ENCODE measurements at regions not wholly inside any gene's neighbourhood (a gene's known extent, or its start where the extent isn't known, plus 50 kb on each side); places are given as distances from the start of the nearest gene placed in this dataset.
"Not testable (repeated sequence)": the region's sequence is repeated elsewhere in the genome, so short reads cannot be mapped to it uniquely, and the experiment has no call there.

DNA sequence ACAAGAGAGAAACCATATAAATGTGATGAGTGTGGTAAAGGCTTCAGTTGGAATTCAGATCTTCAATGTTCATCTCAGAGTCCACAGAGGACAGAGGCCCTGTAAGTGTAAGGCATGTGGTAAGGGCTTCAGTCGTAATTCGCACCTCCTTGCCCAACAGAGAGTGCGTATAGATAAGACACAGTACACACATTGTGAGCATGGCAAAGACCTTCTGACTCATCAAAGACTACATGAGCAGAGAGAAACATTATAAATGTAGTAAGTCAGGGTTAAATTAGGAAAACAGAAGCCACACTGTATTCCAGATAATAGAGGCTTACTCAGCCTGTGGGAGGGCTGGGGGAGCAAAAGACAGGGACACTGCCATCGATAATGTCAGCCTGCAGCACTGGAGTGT, 98.1 kb upstream of the GPR39 start:
- DNase-seq, result peak; percentile 0
- not testable (repeated sequence) for H3K4me1 ChIP-seq (ENCODE audit: control insufficient read depth, insufficient read depth, low read depth, low read length); H3K18ac ChIP-seq (ENCODE audit: low read depth in 1 of 2, low read length in 2 of 2); H3K4ac ChIP-seq (ENCODE audit: low read depth in 1 of 2, low read length in 2 of 2); H3K27me3 ChIP-seq (ENCODE audit: control insufficient read depth in 1 of 2, insufficient read depth in 1 of 2, low read length in 2 of 2); H3K14ac ChIP-seq (ENCODE audit: low read length in 2 of 2); H2BK12ac ChIP-seq (ENCODE audit: low read length in 2 of 2); H3K79me1 ChIP-seq (replicated peaks; ENCODE audit: low read length, poor library complexity, severe bottlenecking); H4K8ac ChIP-seq (ENCODE audit: low read length); H3K27ac ChIP-seq (ENCODE audit: low read length, poor library complexity, severe bottlenecking); H3K23ac ChIP-seq (ENCODE audit: low read length in 2 of 2); H2BK120ac ChIP-seq (ENCODE audit: low read depth, low read length); H3K36me3 ChIP-seq (ENCODE audit: control insufficient read depth in 1 of 2, insufficient read depth in 2 of 2, low read depth in 1 of 2, low read length in 2 of 2); H2BK5ac ChIP-seq (ENCODE audit: low read depth, low read length, poor library complexity, severe bottlenecking); H2AK5ac ChIP-seq (ENCODE audit: low read length, severe bottlenecking); H4K91ac ChIP-seq (ENCODE audit: low read length); H2AFZ ChIP-seq (ENCODE audit: low read depth, low read length); H3K4me3 ChIP-seq (ENCODE audit: insufficient read depth in 1 of 2, low read depth in 1 of 2, low read length in 2 of 2); H3K9ac ChIP-seq (ENCODE audit: low read length); H2BK15ac ChIP-seq (ENCODE audit: low read depth, poor library complexity, severe bottlenecking); H3K4me2 ChIP-seq (ENCODE audit: low read length, poor library complexity, severe bottlenecking); H3K9me3 ChIP-seq (ENCODE audit: control insufficient read depth, low read length)
- 79% methylated on average over 2 of the region's 4 CpGs for WGBS

- H3K9ac ChIP-seq (ENCODE audit: low read length); H2BK12ac ChIP-seq (ENCODE audit: low read length in 2 of 2); H3K4me2 ChIP-seq (ENCODE audit: low read length, poor library complexity, severe bottlenecking): not testable (repeated sequence)
Measured at GRCh38 chr2:132324005-132324404, 92.6 kb upstream of the GPR39 start.

GRCh38 chr2:132332345-132333033, 84.1 kb upstream of the GPR39 start:
- not testable (repeated sequence) for H3K79me1 ChIP-seq (replicated peaks; ENCODE audit: low read length, poor library complexity, severe bottlenecking); H2BK12ac ChIP-seq (ENCODE audit: low read length in 2 of 2); H3K9ac ChIP-seq (ENCODE audit: low read length); H2BK120ac ChIP-seq (ENCODE audit: low read depth, low read length); H3K4me3 ChIP-seq (ENCODE audit: insufficient read depth in 1 of 2, low read depth in 1 of 2, low read length in 2 of 2); H3K4ac ChIP-seq (ENCODE audit: low read depth in 1 of 2, low read length in 2 of 2); H2BK5ac ChIP-seq (ENCODE audit: low read depth, low read length, poor library complexity, severe bottlenecking); H2AFZ ChIP-seq (ENCODE audit: low read depth, low read length); H4K8ac ChIP-seq (ENCODE audit: low read length); H3K36me3 ChIP-seq (ENCODE audit: control insufficient read depth in 1 of 2, insufficient read depth in 2 of 2, low read depth in 1 of 2, low read length in 2 of 2); H2AK5ac ChIP-seq (ENCODE audit: low read length, severe bottlenecking); H3K4me2 ChIP-seq (ENCODE audit: low read length, poor library complexity, severe bottlenecking); H3K4me1 ChIP-seq (ENCODE audit: control insufficient read depth, insufficient read depth, low read depth, low read length); H4K91ac ChIP-seq (ENCODE audit: low read length); H3K14ac ChIP-seq (ENCODE audit: low read length in 2 of 2); H3K27me3 ChIP-seq (ENCODE audit: control insufficient read depth in 1 of 2, insufficient read depth in 1 of 2, low read length in 2 of 2); DNase-seq; H3K23ac ChIP-seq (ENCODE audit: low read length in 2 of 2); H2BK15ac ChIP-seq (ENCODE audit: low read depth, poor library complexity, severe bottlenecking); H3K18ac ChIP-seq (ENCODE audit: low read depth in 1 of 2, low read length in 2 of 2); H3K27ac ChIP-seq (ENCODE audit: low read length, poor library complexity, severe bottlenecking); H3K9me3 ChIP-seq (ENCODE audit: control insufficient read depth, low read length)
- 88% methylated on average over 25 of the region's 28 CpGs for WGBS

More at GRCh38 chr2:132324005-132324404, 92.6 kb upstream of the GPR39 start:
- H3K4ac ChIP-seq (ENCODE audit: low read depth in 1 of 2, low read length in 2 of 2); H2BK5ac ChIP-seq (ENCODE audit: low read depth, low read length, poor library complexity, severe bottlenecking); H2AFZ ChIP-seq (ENCODE audit: low read depth, low read length); H3K4me3 ChIP-seq (ENCODE audit: insufficient read depth in 1 of 2, low read depth in 1 of 2, low read length in 2 of 2); H3K36me3 ChIP-seq (ENCODE audit: control insufficient read depth in 1 of 2, insufficient read depth in 2 of 2, low read depth in 1 of 2, low read length in 2 of 2); H3K14ac ChIP-seq (ENCODE audit: low read length in 2 of 2); H3K27me3 ChIP-seq (ENCODE audit: control insufficient read depth in 1 of 2, insufficient read depth in 1 of 2, low read length in 2 of 2); DNase-seq; H3K27ac ChIP-seq (ENCODE audit: low read length, poor library complexity, severe bottlenecking); H3K18ac ChIP-seq (ENCODE audit: low read depth in 1 of 2, low read length in 2 of 2); H4K91ac ChIP-seq (ENCODE audit: low read length); H2BK120ac ChIP-seq (ENCODE audit: low read depth, low read length); H2AK5ac ChIP-seq (ENCODE audit: low read length, severe bottlenecking); H3K79me1 ChIP-seq (replicated peaks; ENCODE audit: low read length, poor library complexity, severe bottlenecking); H3K9me3 ChIP-seq (ENCODE audit: control insufficient read depth, low read length); H3K23ac ChIP-seq (ENCODE audit: low read length in 2 of 2); H3K4me1 ChIP-seq (ENCODE audit: control insufficient read depth, insufficient read depth, low read depth, low read length); H4K8ac ChIP-seq (ENCODE audit: low read length); H2BK15ac ChIP-seq (ENCODE audit: low read depth, poor library complexity, severe bottlenecking): not testable (repeated sequence)
- 73% methylated on average over 1 of the region's 1 CpG for WGBS

GRCh38 chr2:132337135-132337534, 79.5 kb upstream of the GPR39 start:
- H3K79me1 ChIP-seq (replicated peaks; ENCODE audit: low read length, poor library complexity, severe bottlenecking); H2BK120ac ChIP-seq (ENCODE audit: low read depth, low read length); H3K4me1 ChIP-seq (ENCODE audit: control insufficient read depth, insufficient read depth, low read depth, low read length); H3K36me3 ChIP-seq (ENCODE audit: control insufficient read depth in 1 of 2, insufficient read depth in 2 of 2, low read depth in 1 of 2, low read length in 2 of 2); H3K27me3 ChIP-seq (ENCODE audit: control insufficient read depth in 1 of 2, insufficient read depth in 1 of 2, low read length in 2 of 2); H2BK5ac ChIP-seq (ENCODE audit: low read depth, low read length, poor library complexity, severe bottlenecking); H2BK12ac ChIP-seq (ENCODE audit: low read length in 2 of 2); H4K91ac ChIP-seq (ENCODE audit: low read length); H3K27ac ChIP-seq (ENCODE audit: low read length, poor library complexity, severe bottlenecking); H3K9ac ChIP-seq (ENCODE audit: low read length); H3K9me3 ChIP-seq (ENCODE audit: control insufficient read depth, low read length); H2BK15ac ChIP-seq (ENCODE audit: low read depth, poor library complexity, severe bottlenecking); H3K4me3 ChIP-seq (ENCODE audit: insufficient read depth in 1 of 2, low read depth in 1 of 2, low read length in 2 of 2); H2AK5ac ChIP-seq (ENCODE audit: low read length, severe bottlenecking); H3K14ac ChIP-seq (ENCODE audit: low read length in 2 of 2); H3K4me2 ChIP-seq (ENCODE audit: low read length, poor library complexity, severe bottlenecking); H3K4ac ChIP-seq (ENCODE audit: low read depth in 1 of 2, low read length in 2 of 2); H3K23ac ChIP-seq (ENCODE audit: low read length in 2 of 2); H2AFZ ChIP-seq (ENCODE audit: low read depth, low read length); DNase-seq; H4K8ac ChIP-seq (ENCODE audit: low read length); H3K18ac ChIP-seq (ENCODE audit: low read depth in 1 of 2, low read length in 2 of 2): not testable (repeated sequence)
- 83% methylated on average over 8 of the region's 13 CpGs for WGBS
